Vagina (tissue), 2 donors: ENCODE measurements at regions not wholly inside any gene's neighbourhood (a gene's known extent, or its start where the extent isn't known, plus 50 kb on each side); places are given as distances from the start of the nearest gene placed in this dataset.
A peak's percentile ranks its signal among the peaks of the same experiment; 100 is the strongest.

Experiments used
- DNase-seq, 2 donors: peaks; one replicate each; pipeline ENCODE4 v3.0.0-alpha.2; 2017; ENCODE audit errors: extremely low spot score in 2 of 2
- H3K27ac ChIP-seq: fragments of 200-600 bp; sonication (generic); one replicate; pipeline ENCODE4 v1.5.1; 2019
- H3K27me3 ChIP-seq: fragments of 200-600 bp; sonication (generic); one replicate; pipeline ENCODE4 v1.5.1; 2019
- H3K36me3 ChIP-seq, 2 donors: fragments of 200-600 bp; sonication (generic); one replicate each; pipeline ENCODE4 v1.5.1; 2017 to 2019
- H3K4me1 ChIP-seq: fragments of 200-600 bp; sonication (generic); one replicate; pipeline ENCODE4 v1.5.1; 2019
- H3K4me3 ChIP-seq, 2 donors: fragments of 200-600 bp; sonication (generic); 1 replicate in 1 of 2; 2 replicates in 1 of 2; pipeline ENCODE4 v1.5.1; 2016 to 2019
- H3K9me3 ChIP-seq: fragments of 200-600 bp; sonication (generic); one replicate; pipeline ENCODE4 v1.5.1; 2019
- POLR2A ChIP-seq, 2 donors: fragments of 450-650 bp; IDR thresholded peaks; one replicate each; pipeline ENCODE4 v1.6.1; 2017; ENCODE audit warnings: antibody characterized with exemption in 2 of 2, mild to moderate bottlenecking in 2 of 2, moderate library complexity in 2 of 2
- POLR2AphosphoS5 ChIP-seq, 2 donors: sonication (generic); formaldehyde crosslinking; IDR thresholded peaks; one replicate each; pipeline ENCODE4 v1.9.0; 2017; ENCODE audit warnings: antibody characterized with exemption in 2 of 2, mild to moderate bottlenecking in 2 of 2, low read depth in 1 of 2; ENCODE audit not compliant: insufficient read depth in 1 of 2
- intact Hi-C: fragments of 100-400 bp; cut with DNase I; formaldehyde crosslinking; loops from one replicate; pipeline ENCODE4 v1.15.1; 2023
- TF ChIP-seq, protein P1 (sequence below), 3 experiments: fragments of 450-650 bp in 2 of 3; fragments of 200-600 bp in 1 of 3; sonication (generic) in 1 of 3; IDR thresholded peaks; one replicate each; pipeline ENCODE4 v1.5.1; 2017 to 2019; ENCODE audit warnings: antibody characterized with exemption in 3 of 3, mild to moderate bottlenecking in 2 of 3, moderate library complexity in 2 of 3

DNA sequence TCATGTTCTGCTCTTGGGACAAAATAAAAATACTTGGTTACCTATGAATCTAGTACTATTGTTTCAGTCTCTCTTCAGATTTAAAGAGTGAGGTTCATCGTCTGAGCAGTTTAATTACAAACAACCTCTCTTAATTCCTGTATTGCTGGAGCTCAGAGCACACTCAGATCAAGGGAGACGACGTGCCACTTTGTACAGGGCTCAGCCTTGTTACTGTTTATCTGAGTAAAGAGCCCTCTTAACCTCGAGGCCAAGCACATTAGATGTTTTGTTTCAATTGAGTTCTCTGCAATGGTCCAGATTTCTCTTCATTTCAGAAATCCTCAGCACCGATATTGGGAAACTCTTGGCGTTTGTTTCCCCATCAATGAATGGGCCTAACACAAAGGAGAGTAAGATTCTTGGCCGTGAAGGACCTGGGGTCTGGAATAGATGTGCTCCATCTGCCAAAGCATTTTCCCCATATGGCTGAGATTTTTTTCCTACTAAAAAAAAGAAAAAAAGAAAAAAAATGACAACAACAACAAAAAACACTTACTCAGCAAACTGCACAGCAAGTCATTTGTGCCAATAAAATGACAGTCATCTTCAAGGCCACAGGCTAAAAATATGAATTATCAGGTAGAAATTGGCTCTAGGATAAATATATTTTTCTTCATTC, 82.6 kb upstream of the CCN6 start:
- no peak for TF ChIP-seq POLR2A (IDR thresholded peaks at IDR 0.05)
- no peak for TF ChIP-seq POLR2AphosphoS5 (IDR thresholded peaks at IDR 0.05; ENCODE audit: insufficient read depth in 1 of 2, low read depth in 1 of 2)
- TF ChIP-seq, protein P1, sequence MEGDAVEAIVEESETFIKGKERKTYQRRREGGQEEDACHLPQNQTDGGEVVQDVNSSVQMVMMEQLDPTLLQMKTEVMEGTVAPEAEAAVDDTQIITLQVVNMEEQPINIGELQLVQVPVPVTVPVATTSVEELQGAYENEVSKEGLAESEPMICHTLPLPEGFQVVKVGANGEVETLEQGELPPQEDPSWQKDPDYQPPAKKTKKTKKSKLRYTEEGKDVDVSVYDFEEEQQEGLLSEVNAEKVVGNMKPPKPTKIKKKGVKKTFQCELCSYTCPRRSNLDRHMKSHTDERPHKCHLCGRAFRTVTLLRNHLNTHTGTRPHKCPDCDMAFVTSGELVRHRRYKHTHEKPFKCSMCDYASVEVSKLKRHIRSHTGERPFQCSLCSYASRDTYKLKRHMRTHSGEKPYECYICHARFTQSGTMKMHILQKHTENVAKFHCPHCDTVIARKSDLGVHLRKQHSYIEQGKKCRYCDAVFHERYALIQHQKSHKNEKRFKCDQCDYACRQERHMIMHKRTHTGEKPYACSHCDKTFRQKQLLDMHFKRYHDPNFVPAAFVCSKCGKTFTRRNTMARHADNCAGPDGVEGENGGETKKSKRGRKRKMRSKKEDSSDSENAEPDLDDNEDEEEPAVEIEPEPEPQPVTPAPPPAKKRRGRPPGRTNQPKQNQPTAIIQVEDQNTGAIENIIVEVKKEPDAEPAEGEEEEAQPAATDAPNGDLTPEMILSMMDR (IDR thresholded peaks at IDR 0.05): no peak
- H3K27ac ChIP-seq: peak overlapping the region; percentile 45
- intact Hi-C loops: no loop called here

GRCh38 chr6:111971866-111972532, 81.9 kb upstream of the CCN6 start:
- TF ChIP-seq, protein P1 (IDR thresholded peaks at IDR 0.05): no peak
- no peak for TF ChIP-seq POLR2A (IDR thresholded peaks at IDR 0.05)
- TF ChIP-seq POLR2AphosphoS5 (IDR thresholded peaks at IDR 0.05; ENCODE audit: insufficient read depth in 1 of 2, low read depth in 1 of 2): no peak
- H3K9me3 ChIP-seq: no peaks in the 10 kb centered on the region
- no peaks in the 10 kb centered on the region for H3K27me3 ChIP-seq
- no peaks in the 10 kb centered on the region for H3K4me1 ChIP-seq
- H3K27ac ChIP-seq: peak overlapping the region; percentile 45
- no peak overlapping the region for H3K4me3 ChIP-seq
- intact Hi-C loops: no loop called here
- no peaks in the 10 kb centered on the region for H3K36me3 ChIP-seq
- DNase-seq: peak in 1 of 2 donors; percentile 77

More for the DNA sequence above, 82.6 kb upstream of the CCN6 start:
- Histone ChIP-seq H3K4me1 (no peaks in the 10 kb centered on the region), H3K9me3 (no peaks in the 10 kb centered on the region), H3K36me3 (no peaks in the 10 kb centered on the region), H3K4me3 (no peak overlapping the region), H3K27me3 (no peaks in the 10 kb centered on the region)
- DNase-seq: peak in 1 of 2 donors; percentile 70

DNA sequence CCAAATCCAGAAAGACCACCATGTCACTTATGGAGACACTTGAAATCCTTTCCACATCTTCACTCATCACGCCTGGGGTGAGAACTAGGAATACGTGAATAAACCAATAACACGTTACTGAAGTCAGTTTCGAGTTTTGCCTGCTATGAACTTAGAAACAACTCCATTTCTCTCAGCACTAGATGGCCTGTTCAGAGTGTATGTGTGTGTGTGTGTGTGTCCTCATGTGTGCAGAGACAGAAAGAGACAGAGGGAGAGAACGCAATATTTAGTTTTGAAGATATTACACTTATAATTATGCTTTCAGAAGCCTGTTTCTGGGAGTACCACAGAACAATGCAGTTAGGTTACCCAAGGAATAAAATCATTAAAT, 81.2 kb upstream of the CCN6 start:
- H3K9me3 ChIP-seq: no peaks in the 10 kb centered on the region
- no peak overlapping the region for H3K4me3 ChIP-seq
- no peaks in the 10 kb centered on the region for H3K27me3 ChIP-seq
- no peak for TF ChIP-seq POLR2AphosphoS5 (IDR thresholded peaks at IDR 0.05; ENCODE audit: insufficient read depth in 1 of 2, low read depth in 1 of 2)
- TF ChIP-seq, protein P1 (IDR thresholded peaks at IDR 0.05): no peak
- TF ChIP-seq POLR2A (IDR thresholded peaks at IDR 0.05): no peak
- no peaks in the 10 kb centered on the region for H3K36me3 ChIP-seq
- intact Hi-C loops: no loop called here
- no peaks in the 10 kb centered on the region for H3K4me1 ChIP-seq
- peak overlapping the region; percentile 45 for H3K27ac ChIP-seq
- DNase-seq: no peak

- H3K27ac ChIP-seq: peak overlapping the region; percentile 45
- no peaks in the 10 kb centered on the region for H3K36me3 ChIP-seq
- intact Hi-C loops: no loop called here
- TF ChIP-seq, protein P1 (IDR thresholded peaks at IDR 0.05): no peak
- TF ChIP-seq POLR2AphosphoS5 (IDR thresholded peaks at IDR 0.05; ENCODE audit: insufficient read depth in 1 of 2, low read depth in 1 of 2) (peak in 1 of 2 donors; percentile 43), POLR2A (IDR thresholded peaks at IDR 0.05) (peak in 1 of 2 donors; percentile 7)
- peak in 1 of 2 donors; percentile 92 for DNase-seq
- H3K4me3 ChIP-seq: no peak overlapping the region
- no peaks in the 10 kb centered on the region for H3K4me1 ChIP-seq
- no peaks in the 10 kb centered on the region for H3K9me3 ChIP-seq
- H3K27me3 ChIP-seq: no peaks in the 10 kb centered on the region
Observed at GRCh38 chr6:111973118-111973761, 80.7 kb upstream of the CCN6 start.
